H9 (cell line): ENCODE measurements at regions not wholly inside any gene's neighbourhood (a gene's known extent, or its start where the extent isn't known, plus 50 kb on each side); places are given as distances from the start of the nearest gene placed in this dataset.

Experiments used
- DNase-seq: peaks from one replicate; pipeline ENCODE4 v3.0.0-alpha.2; 2017
- H2AFZ ChIP-seq: one replicate; pipeline ENCODE4 v1.6.1; 2013; ENCODE audit warnings: mild to moderate bottlenecking, low read length, control low read depth, moderate library complexity
- H2AK5ac ChIP-seq: 2 replicates; pipeline ENCODE4 v1.6.1; 2013; ENCODE audit warnings: low read length, control low read depth, mixed read lengths; ENCODE audit not compliant: insufficient read length
- H2BK120ac ChIP-seq: one replicate; pipeline ENCODE4 v1.6.1; 2013; ENCODE audit warnings: low read depth, mild to moderate bottlenecking, low read length, control low read depth, inconsistent platforms; ENCODE audit not compliant: poor library complexity, severe bottlenecking
- H2BK12ac ChIP-seq: 2 replicates; pipeline ENCODE4 v1.6.1; 2013; ENCODE audit warnings: low read length, control low read depth, mixed read lengths, low read depth; ENCODE audit not compliant: insufficient read length
- H2BK15ac ChIP-seq: 2 replicates; pipeline ENCODE4 v1.6.1; 2013; ENCODE audit warnings: low read depth, low read length, control low read depth
- H2BK20ac ChIP-seq: one replicate; pipeline ENCODE4 v1.6.1; 2013; ENCODE audit warnings: low read depth, mild to moderate bottlenecking, low read length, control low read depth, inconsistent platforms; ENCODE audit not compliant: poor library complexity, severe bottlenecking
- H2BK5ac ChIP-seq: 2 replicates; pipeline ENCODE4 v1.6.1; 2013; ENCODE audit warnings: low read length, control low read depth, mixed read lengths; ENCODE audit not compliant: insufficient read length
- H3K14ac ChIP-seq: 2 replicates; pipeline ENCODE4 v1.6.1; 2013; ENCODE audit warnings: low read length, control low read depth; ENCODE audit not compliant: insufficient read depth
- H3K18ac ChIP-seq: 2 replicates; pipeline ENCODE4 v1.6.1; 2013; ENCODE audit warnings: low read depth, mild to moderate bottlenecking, mixed read lengths, low read length, control low read depth; ENCODE audit not compliant: insufficient read length
- H3K23ac ChIP-seq: 2 replicates; pipeline ENCODE4 v1.6.1; 2013; ENCODE audit warnings: low read length, control low read depth, mixed read lengths, low read depth; ENCODE audit not compliant: insufficient read length
- H3K23me2 ChIP-seq: 2 replicates; pipeline ENCODE4 v1.6.1; 2013; ENCODE audit warnings: low read depth, mild to moderate bottlenecking, mixed read lengths, low read length, control low read depth; ENCODE audit not compliant: insufficient read length, poor library complexity, severe bottlenecking
- H3K27ac ChIP-seq: 2 replicates; pipeline ENCODE4 v1.5.1; 2013; ENCODE audit warnings: low read length, control low read depth, mixed read lengths, low read depth; ENCODE audit not compliant: insufficient read length
- H3K27me3 ChIP-seq: 2 replicates; pipeline ENCODE4 v1.6.1; 2013; ENCODE audit warnings: low read length, control low read depth, inconsistent platforms; ENCODE audit not compliant: insufficient read depth
- H3K4ac ChIP-seq: 2 replicates; pipeline ENCODE4 v1.6.1; 2013; ENCODE audit warnings: low read depth, mild to moderate bottlenecking, control low read depth, inconsistent platforms, low read length, moderate library complexity
- H3K4me1 ChIP-seq: 2 replicates; pipeline ENCODE4 v1.6.1; 2013; ENCODE audit warnings: low read length, control low read depth, inconsistent platforms; ENCODE audit not compliant: insufficient read depth
- H3K4me2 ChIP-seq: 2 replicates; pipeline ENCODE4 v1.6.1; 2013; ENCODE audit warnings: low read length, control low read depth, mixed read lengths; ENCODE audit not compliant: insufficient read length, insufficient read depth
- H3K56ac ChIP-seq: 2 replicates; pipeline ENCODE4 v1.6.1; 2013; ENCODE audit warnings: low read depth, mild to moderate bottlenecking, mixed read lengths, low read length, control low read depth; ENCODE audit not compliant: insufficient read length
- H3K79me1 ChIP-seq: 2 replicates; pipeline ENCODE4 v1.6.1; 2013; ENCODE audit warnings: low read depth, mild to moderate bottlenecking, moderate library complexity, low read length, control low read depth, inconsistent platforms; ENCODE audit not compliant: insufficient read depth, poor library complexity, severe bottlenecking
- H3K79me2 ChIP-seq: 2 replicates; pipeline ENCODE4 v1.6.1; 2013; ENCODE audit warnings: low read length, control low read depth, inconsistent platforms; ENCODE audit not compliant: insufficient read depth
- H3K9ac ChIP-seq: 2 replicates; pipeline ENCODE4 v1.6.1; 2013; ENCODE audit warnings: low read length, control low read depth, mixed read lengths; ENCODE audit not compliant: insufficient read length; ENCODE audit errors: extremely low read depth
- H3K9me3 ChIP-seq: one replicate; pipeline ENCODE4 v1.6.1; 2013; ENCODE audit warnings: low read depth, low read length, inconsistent platforms; ENCODE audit not compliant: control insufficient read depth
- H3T11ph ChIP-seq: one replicate; pipeline ENCODE4 v1.6.1; 2013; ENCODE audit warnings: mild to moderate bottlenecking, low read length, control low read depth, inconsistent platforms
- H4K20me1 ChIP-seq: one replicate; pipeline ENCODE4 v1.6.1; 2013; ENCODE audit not compliant: control insufficient read depth, insufficient read length, insufficient read depth
- H4K5ac ChIP-seq: 2 replicates; pipeline ENCODE4 v1.6.1; 2013; ENCODE audit warnings: low read depth, mild to moderate bottlenecking, mixed read lengths, low read length, control low read depth; ENCODE audit not compliant: insufficient read length
- H4K8ac ChIP-seq: replicated peaks from 2 replicates; pipeline ENCODE4 v1.6.1; 2013; ENCODE audit warnings: low read length, control low read depth, mixed read lengths, low read depth; ENCODE audit not compliant: insufficient read length
- H4K91ac ChIP-seq: 2 replicates; pipeline ENCODE4 v1.6.1; 2013; ENCODE audit warnings: low read depth, mild to moderate bottlenecking, moderate library complexity, mixed read lengths, low read length, control low read depth; ENCODE audit not compliant: insufficient read length
- H3K27ac Mint-ChIP-seq, 3 experiments: 2 replicates in 2 of 3; 3 replicates in 1 of 3; pipeline ENCODE4 v1.8.0; 2020 to 2021; ENCODE audit warnings: mixed read lengths in 3 of 3, mild to moderate bottlenecking in 1 of 3, moderate library complexity in 1 of 3
- H3K27me3 Mint-ChIP-seq: 2 replicates; pipeline ENCODE4 v1.8.0; 2021; ENCODE audit warnings: low read depth, mild to moderate bottlenecking, moderate library complexity, mixed read lengths
- H3K36me3 Mint-ChIP-seq, 3 experiments: 2 replicates in 2 of 3; 3 replicates in 1 of 3; pipeline ENCODE4 v1.8.0; 2020 to 2021; ENCODE audit warnings: low read depth in 3 of 3, mixed read lengths in 3 of 3; ENCODE audit not compliant: insufficient read depth in 1 of 3
- H3K4me1 Mint-ChIP-seq, 2 experiments: 2 replicates each; pipeline ENCODE4 v1.8.0; 2020; ENCODE audit warnings: mixed read lengths in 2 of 2
- H3K4me3 Mint-ChIP-seq, 2 experiments: 2 replicates in 1 of 2; 3 replicates in 1 of 2; pipeline ENCODE4 v1.8.0; 2020 to 2021; ENCODE audit warnings: mild to moderate bottlenecking in 2 of 2, mixed read lengths in 2 of 2, moderate library complexity in 1 of 2
- H3K9me3 Mint-ChIP-seq, 2 experiments: 2 replicates in 1 of 2; 3 replicates in 1 of 2; pipeline ENCODE4 v1.8.0; 2020; ENCODE audit warnings: mild to moderate bottlenecking in 2 of 2, mixed read lengths in 2 of 2, moderate library complexity in 1 of 2
- WGBS: extraction: QIAGEN DNeasy Blood & Tissue Kit; methylation state at CpG from one replicate; pipeline ENCODE4 v1.1.7; 2013; ENCODE audit warnings: missing lambda C conversion rate, low lambda C conversion rate, mixed read lengths; ENCODE audit not compliant: insufficient read length; ENCODE audit errors: extremely low coverage; 5-methylcytosine and 5-hydroxymethylcytosine counted together
- TF ChIP-seq, protein P1 (sequence below): fragments of 200-600 bp; sonication (generic); conservative IDR thresholded peaks from 3 replicates; pipeline ENCODE4 v1.8.0; 2021; ENCODE audit warnings: antibody characterized with exemption, mild to moderate bottlenecking

DNA sequence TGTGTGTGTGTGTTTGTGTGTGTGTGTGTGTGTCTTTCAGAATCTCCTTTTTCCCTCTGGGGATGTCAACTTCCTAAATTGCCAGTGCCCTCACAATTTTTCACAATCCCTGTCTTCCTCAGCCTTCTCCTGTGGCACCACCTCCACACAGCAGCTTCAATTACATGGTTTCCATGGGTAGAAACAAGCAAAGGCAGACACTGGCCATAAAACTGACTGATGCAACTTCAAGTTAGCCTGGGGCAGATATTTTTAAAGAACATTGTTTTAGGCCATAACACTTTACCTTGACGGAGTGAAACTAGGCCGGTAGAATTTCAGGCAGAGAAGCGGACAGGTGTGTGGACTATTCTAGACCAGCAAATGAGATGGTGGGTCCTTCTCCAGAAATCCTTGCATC, 405.8 kb upstream of the SUCLG2 start:
- Histone ChIP-seq H3T11ph (no peak overlapping the region), H3K23me2 (no peaks in the 10 kb centered on the region), H3K79me1 (no peaks in the 10 kb centered on the region), H3K27ac (no peak overlapping the region), H2BK12ac (no peak overlapping the region), H3K9ac (no peak overlapping the region), H2AFZ (no peak overlapping the region), H2BK20ac (peak overlapping the region; percentile 75), H4K91ac (no peak overlapping the region), H3K9me3 (no peaks in the 10 kb centered on the region), H2BK15ac (no peak overlapping the region), H3K79me2 (no peaks in the 10 kb centered on the region), H4K8ac (no peak overlapping the region), H2BK5ac (no peak overlapping the region), H3K23ac (no peak overlapping the region), H3K14ac (no peak overlapping the region), H3K4ac (no peak overlapping the region), H3K56ac (no peak overlapping the region), H4K20me1 (no peaks in the 10 kb centered on the region), H4K5ac (no peak overlapping the region), H3K18ac (no peak overlapping the region), H2BK120ac (no peak overlapping the region), H3K4me1 (no peaks in the 10 kb centered on the region), H3K27me3 (no peaks in the 10 kb centered on the region), H2AK5ac (no peak overlapping the region), H3K4me2 (no peak overlapping the region)
- no peaks in the 10 kb centered on the region for H3K36me3 Mint-ChIP-seq
- H3K4me1 Mint-ChIP-seq = peaks cover 0 to 3% of the 10 kb centered on the region in 2 experiments; a peak in 3 of 4 replicates
- no peaks in the 10 kb centered on the region for H3K9me3 Mint-ChIP-seq
- WGBS = no CpG with 5 or more reads among the region's 3 CpGs
- DNase-seq = no peak
- H3K27me3 Mint-ChIP-seq = no peaks in the 10 kb centered on the region
- no peak overlapping the region; a peak in 1 of 7 replicates for H3K27ac Mint-ChIP-seq
- no peak overlapping the region for H3K4me3 Mint-ChIP-seq
- TF ChIP-seq, protein P1, sequence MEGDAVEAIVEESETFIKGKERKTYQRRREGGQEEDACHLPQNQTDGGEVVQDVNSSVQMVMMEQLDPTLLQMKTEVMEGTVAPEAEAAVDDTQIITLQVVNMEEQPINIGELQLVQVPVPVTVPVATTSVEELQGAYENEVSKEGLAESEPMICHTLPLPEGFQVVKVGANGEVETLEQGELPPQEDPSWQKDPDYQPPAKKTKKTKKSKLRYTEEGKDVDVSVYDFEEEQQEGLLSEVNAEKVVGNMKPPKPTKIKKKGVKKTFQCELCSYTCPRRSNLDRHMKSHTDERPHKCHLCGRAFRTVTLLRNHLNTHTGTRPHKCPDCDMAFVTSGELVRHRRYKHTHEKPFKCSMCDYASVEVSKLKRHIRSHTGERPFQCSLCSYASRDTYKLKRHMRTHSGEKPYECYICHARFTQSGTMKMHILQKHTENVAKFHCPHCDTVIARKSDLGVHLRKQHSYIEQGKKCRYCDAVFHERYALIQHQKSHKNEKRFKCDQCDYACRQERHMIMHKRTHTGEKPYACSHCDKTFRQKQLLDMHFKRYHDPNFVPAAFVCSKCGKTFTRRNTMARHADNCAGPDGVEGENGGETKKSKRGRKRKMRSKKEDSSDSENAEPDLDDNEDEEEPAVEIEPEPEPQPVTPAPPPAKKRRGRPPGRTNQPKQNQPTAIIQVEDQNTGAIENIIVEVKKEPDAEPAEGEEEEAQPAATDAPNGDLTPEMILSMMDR = no peak
